Adrenal gland (tissue), 9 donors: ENCODE measurements at regions not wholly inside any gene's neighbourhood (a gene's known extent, or its start where the extent isn't known, plus 50 kb on each side); places are given as distances from the start of the nearest gene placed in this dataset.

ENCODE experiments used
- DNase-seq, 7 donors: peaks; one replicate each; pipeline ENCODE4 v3.0.0-alpha.2; 2019 to 2020
- H3K27ac ChIP-seq, 5 donors: fragments of 200-600 bp; sonication (generic) in 4 of 5; 1 replicate in 3 of 5; 2 replicates in 2 of 5; pipeline versions ENCODE4 v1.5.1 to v1.8.0; 2016 to 2020; ENCODE audit warnings: mild to moderate bottlenecking in 1 of 5
- H3K27me3 ChIP-seq: fragments of 200-600 bp; 2 replicates; pipeline ENCODE4 v1.8.0; 2021
- H3K36me3 ChIP-seq, 2 donors: fragments of 200-600 bp; replicated peaks in 1 of 2; 1 replicate in 1 of 2; 2 replicates in 1 of 2; pipeline versions ENCODE4 v1.5.1 to v1.8.0; 2018 to 2022
- H3K4me1 ChIP-seq, 2 donors: fragments of 200-600 bp; replicated peaks in 1 of 2; 1 replicate in 1 of 2; 2 replicates in 1 of 2; pipeline versions ENCODE4 v1.5.1 to v1.8.0; 2018 to 2021
- H3K4me3 ChIP-seq, 4 donors: fragments of 200-600 bp; sonication (generic) in 3 of 4; one replicate each; pipeline ENCODE4 v1.5.1; 2016 to 2018
- H3K9me3 ChIP-seq, 3 donors: fragments of 200-600 bp; sonication (generic) in 1 of 3; replicated peaks in 1 of 3; 1 replicate in 2 of 3; 2 replicates in 1 of 3; pipeline versions ENCODE4 v1.5.1 to v1.8.0; 2016 to 2021
- CTCF ChIP-seq, 6 experiments: fragments of 450-650 bp in 4 of 6; fragments of 200-600 bp in 2 of 6; sonication (generic) in 1 of 6; IDR thresholded peaks; 1 replicate in 5 of 6; 2 replicates in 1 of 6; pipeline versions ENCODE4 v1.5.1 to v1.8.0; 2016 to 2021; ENCODE audit warnings: antibody characterized with exemption in 6 of 6, mild to moderate bottlenecking in 2 of 6, moderate library complexity in 1 of 6
- POLR2A ChIP-seq, 2 donors: fragments of 450-650 bp; IDR thresholded peaks; one replicate each; pipeline ENCODE4 v1.6.1; 2017; ENCODE audit warnings: antibody characterized with exemption in 2 of 2, mild to moderate bottlenecking in 2 of 2, moderate library complexity in 1 of 2
- WGBS, 4 donors: extraction: QIAGEN DNeasy Blood & Tissue Kit in 2 of 4; methylation state at CpG; one replicate each; pipeline versions ENCODE4 v1.1.5 to v1.1.7; 2013 to 2017; 5-methylcytosine and 5-hydroxymethylcytosine counted together
- intact Hi-C, 2 donors: fragments of 100-400 bp; cut with DNase I; formaldehyde crosslinking; loops; one replicate each; pipeline versions ENCODE4 v1.14.1 to v1.15.0; 2022 to 2023
- donor health status: healthy with polysubstance abuse.
- donor health status: Bipolar disorder and iron deficiency.
- donor health status: DM: yes; HTN: yes; CAD: no.
- donor health status: DM: no; HTN: no; CAD: no.
- donor health status: DM: no; HTN: no; CAD: no.

- no peak overlapping the region for H3K4me3 ChIP-seq
- H3K36me3 ChIP-seq = no peaks in the 10 kb centered on the region
- intact Hi-C loops = no loop called here
- H3K27me3 ChIP-seq = no peaks in the 10 kb centered on the region
- TF ChIP-seq POLR2A (IDR thresholded peaks at IDR 0.05) = no peak
- H3K27ac ChIP-seq = no peak overlapping the region
- DNase-seq = no peak
- H3K9me3 ChIP-seq = no peaks in the 10 kb centered on the region
- whole genome bisulfite sequencing, 4 donors = 62 to 73% (median 69%) methylated on average over 5 of the region's 5 CpGs
- H3K4me1 ChIP-seq = no peaks in the 10 kb centered on the region
Observed at GRCh38 chr6:145267076-145267867, 468.0 kb downstream of the EPM2A start.

- no peak for DNase-seq
- no peak overlapping the region for H3K4me3 ChIP-seq
- no peaks in the 10 kb centered on the region for H3K36me3 ChIP-seq
- H3K27ac ChIP-seq = no peak overlapping the region
- WGBS, 4 donors = 22 to 38% (median 25%) methylated on average over 2 of the region's 2 CpGs
- H3K4me1 ChIP-seq = no peaks in the 10 kb centered on the region
- H3K9me3 ChIP-seq = no peaks in the 10 kb centered on the region
- H3K27me3 ChIP-seq = no peaks in the 10 kb centered on the region
- TF ChIP-seq POLR2A (IDR thresholded peaks at IDR 0.05) (no peak), CTCF (IDR thresholded peaks at IDR 0.05) (no peak)
- intact Hi-C loops = no loop called here
Observed at GRCh38 chr6:145270464-145270863, 464.9 kb downstream of the EPM2A start.

GRCh38 chr6:145271040-145271439 lies 464.3 kb downstream of the EPM2A start:
- no peak overlapping the region for H3K4me3 ChIP-seq
- no peak overlapping the region for H3K27ac ChIP-seq
- H3K36me3 ChIP-seq = no peaks in the 10 kb centered on the region
- DNase-seq = no peak
- H3K27me3 ChIP-seq = no peaks in the 10 kb centered on the region
- H3K4me1 ChIP-seq = no peaks in the 10 kb centered on the region
- TF ChIP-seq CTCF (IDR thresholded peaks at IDR 0.05) (no peak), POLR2A (IDR thresholded peaks at IDR 0.05) (no peak)
- WGBS, 4 donors = 43 to 58% (median 54%) methylated on average over 4 of the region's 4 CpGs
- no peaks in the 10 kb centered on the region for H3K9me3 ChIP-seq
- intact Hi-C loops = no loop called here

GRCh38 chr6:145271577-145271976 lies 463.7 kb downstream of the EPM2A start:
- Histone ChIP-seq H3K9me3 (no peaks in the 10 kb centered on the region), H3K36me3 (no peaks in the 10 kb centered on the region), H3K4me1 (no peaks in the 10 kb centered on the region), H3K4me3 (no peak overlapping the region), H3K27ac (no peak overlapping the region), H3K27me3 (no peaks in the 10 kb centered on the region)
- TF ChIP-seq POLR2A (IDR thresholded peaks at IDR 0.05) (no peak), CTCF (IDR thresholded peaks at IDR 0.05) (no peak)
- 91 to 95% (median 93%) methylated on average over 2 of the region's 2 CpGs for WGBS, 4 donors
- intact Hi-C loops = no loop called here
- DNase-seq = no peak

GRCh38 chr6:145272246-145272645 lies 463.1 kb downstream of the EPM2A start:
- Histone ChIP-seq H3K27ac (no peak overlapping the region), H3K4me1 (no peaks in the 10 kb centered on the region), H3K27me3 (no peaks in the 10 kb centered on the region), H3K4me3 (no peak overlapping the region), H3K36me3 (no peaks in the 10 kb centered on the region), H3K9me3 (no peaks in the 10 kb centered on the region)
- WGBS, 4 donors = 67 to 86% (median 77%) methylated on average over 1 of the region's 1 CpG
- DNase-seq = no peak
- no peak for TF ChIP-seq CTCF (IDR thresholded peaks at IDR 0.05)
- TF ChIP-seq POLR2A (IDR thresholded peaks at IDR 0.05) = no peak
- intact Hi-C loops = no loop called here
